GF-D8 (cell line): ENCODE measurements at regions not wholly inside any gene's neighbourhood (a gene's known extent, or its start where the extent isn't known, plus 50 kb on each side); places are given as distances from the start of the nearest gene placed in this dataset.
"Not testable (repeated sequence)": the region's sequence is repeated elsewhere in the genome, so short reads cannot be mapped to it uniquely, and the experiment has no call there.

Source experiments
- DNase-seq: peaks from one replicate; lab custom pipeline; 2025; lab: John Stamatoyannopoulos, UW

DNA sequence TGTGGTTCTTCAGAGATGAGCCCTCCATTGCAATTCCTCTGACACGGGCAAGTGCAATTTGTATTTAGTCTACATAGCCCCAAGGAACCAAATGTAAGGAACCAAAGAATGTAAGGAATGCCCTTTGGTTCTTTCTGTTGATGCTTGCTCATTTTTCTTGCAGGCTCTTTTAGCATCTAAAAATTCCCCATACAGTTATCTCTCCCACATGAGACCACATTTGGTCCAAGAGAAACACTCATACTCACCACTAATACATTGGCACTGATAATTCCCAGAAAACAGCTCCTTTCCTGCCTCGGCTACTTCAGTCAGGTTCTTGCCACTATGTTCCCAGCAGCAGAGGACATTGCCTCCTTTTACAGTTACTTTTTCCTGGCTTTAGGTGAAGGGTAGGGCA, 332.6 kb downstream of the AEBP2 start:
- DNase-seq = no peak

DNA sequence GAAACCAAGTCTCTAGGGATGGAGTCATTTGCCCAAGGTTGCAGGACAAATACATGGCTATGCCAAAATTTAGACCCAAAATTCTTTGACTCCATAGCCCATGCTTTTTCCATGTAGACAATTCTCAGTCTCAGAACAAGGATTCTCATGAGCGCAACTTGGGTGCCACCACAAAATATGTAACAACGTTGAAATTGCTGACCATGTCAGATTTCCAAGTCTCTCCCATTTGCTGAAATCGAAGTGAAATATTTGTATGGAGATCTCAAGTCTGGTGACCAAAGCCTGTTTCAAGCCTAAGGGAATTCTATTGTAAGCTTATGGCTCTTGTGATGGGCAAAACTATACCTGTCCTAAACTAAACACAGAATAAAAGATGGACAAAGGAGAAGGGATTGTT, 333.5 kb downstream of the AEBP2 start:
- no peak for DNase-seq

DNA sequence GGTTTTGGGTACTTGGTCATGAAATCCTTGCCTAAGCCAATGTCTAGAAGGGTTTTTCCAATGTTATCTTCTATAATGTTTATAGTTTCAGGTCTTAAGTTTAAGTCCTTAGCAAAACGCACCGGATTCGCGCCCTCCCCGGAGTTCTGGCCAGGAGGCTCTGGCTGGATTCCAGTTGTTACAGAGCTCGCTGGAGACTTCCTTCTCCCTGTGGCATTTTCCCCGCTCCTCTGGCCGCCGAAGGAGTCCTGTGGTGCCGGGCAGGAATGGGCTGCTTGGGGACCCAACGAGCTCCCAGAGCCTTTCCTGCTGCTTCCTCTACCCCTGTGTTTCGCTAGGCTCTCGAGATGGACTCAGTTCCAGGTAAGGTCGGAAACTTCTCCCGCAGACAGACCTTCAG, 335.9 kb downstream of the AEBP2 start:
- DNase-seq = no peak

DNA sequence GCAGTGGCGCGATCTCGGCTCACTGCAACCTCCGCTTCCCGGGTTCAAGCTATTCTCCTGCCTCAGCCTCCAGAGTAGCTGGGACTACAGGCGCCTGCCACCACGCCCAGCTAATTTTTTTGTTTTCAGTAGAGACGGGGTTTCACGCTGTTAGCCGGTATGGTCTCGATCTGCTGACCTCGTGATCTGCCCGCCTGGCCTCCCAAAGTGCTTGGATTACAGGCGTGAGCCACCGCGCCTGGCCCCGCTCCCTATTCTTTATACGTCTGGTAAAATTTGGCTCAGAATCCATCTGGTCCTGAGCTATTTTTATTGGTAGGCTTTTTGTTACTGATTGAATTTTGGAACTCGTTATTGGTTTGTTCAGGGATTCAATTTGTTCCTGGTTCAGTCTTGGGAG, 336.7 kb downstream of the AEBP2 start:
- DNase-seq = not testable (repeated sequence)

DNA sequence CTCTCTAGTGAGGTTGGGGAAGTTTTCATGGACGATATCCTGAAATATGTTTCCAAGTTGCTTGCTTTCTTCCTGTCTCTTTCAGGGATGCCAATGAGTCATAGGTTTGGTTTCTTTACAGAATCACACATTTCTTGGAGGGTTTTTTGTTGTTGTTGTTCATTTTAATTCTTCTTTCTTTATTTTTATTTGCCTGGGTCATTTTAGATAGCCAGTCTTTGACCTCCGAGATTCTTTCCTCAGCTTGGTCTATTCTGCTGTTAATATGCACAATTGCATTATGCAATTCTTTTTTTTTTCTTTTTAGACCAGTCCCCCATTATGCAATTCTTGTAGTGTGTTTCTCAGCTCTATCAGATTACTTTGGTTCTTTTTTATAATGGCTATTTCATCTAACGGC, 338.9 kb downstream of the AEBP2 start:
- no peak for DNase-seq

DNA sequence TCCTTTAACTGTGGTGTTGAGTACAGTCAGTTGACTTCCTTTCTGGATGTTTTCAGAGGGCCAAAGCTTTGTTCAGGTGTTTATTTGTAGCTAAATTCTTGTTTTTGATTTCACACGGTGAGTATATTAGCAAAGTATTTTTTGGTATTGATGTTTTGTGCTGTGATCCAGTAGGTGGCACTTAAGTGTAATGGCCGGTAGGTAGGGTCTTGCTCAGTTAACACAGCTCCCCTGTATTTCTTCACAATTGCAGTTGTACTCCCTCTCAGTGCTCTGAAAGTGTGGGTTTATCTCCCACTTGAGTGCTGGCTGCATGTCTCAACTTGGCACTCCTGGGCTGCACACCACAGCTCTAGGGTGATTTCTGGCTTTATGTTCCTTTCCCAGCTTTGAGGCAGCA, 339.5 kb downstream of the AEBP2 start:
- no peak for DNase-seq

DNA sequence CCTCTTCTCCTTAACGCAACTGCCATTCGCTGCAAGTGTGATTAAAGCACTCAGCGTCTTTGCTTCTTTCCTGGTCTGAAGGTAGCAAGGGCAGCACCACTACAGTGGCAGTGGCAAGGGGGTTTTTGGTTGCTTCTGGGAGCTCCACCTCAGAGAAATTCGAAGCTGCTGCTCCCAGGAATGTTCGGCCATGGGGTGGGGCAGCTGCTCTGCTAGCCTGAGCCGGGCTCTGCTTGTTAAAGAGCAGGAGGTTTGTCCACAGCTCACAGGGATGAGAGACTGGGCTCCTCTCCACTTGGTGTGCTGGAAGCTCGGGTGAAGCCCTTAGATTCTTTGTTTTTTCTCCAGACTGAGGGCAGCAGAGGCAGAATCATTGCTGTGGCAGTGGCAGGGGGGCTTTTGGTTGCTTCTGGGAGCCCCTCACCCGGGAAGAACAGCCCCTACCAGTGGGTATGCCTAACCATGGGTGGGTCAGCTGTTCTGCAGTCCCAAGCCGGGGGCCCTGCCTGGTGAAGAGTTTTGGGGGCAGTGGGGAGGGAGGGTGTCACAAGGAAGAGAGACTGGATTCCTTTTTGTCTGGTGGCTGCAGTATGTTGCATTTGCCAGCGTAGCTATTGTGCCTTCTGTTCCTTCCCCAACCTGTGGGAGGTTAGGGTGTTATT, 340.2 kb downstream of the AEBP2 start:
- DNase-seq = no peak

DNA sequence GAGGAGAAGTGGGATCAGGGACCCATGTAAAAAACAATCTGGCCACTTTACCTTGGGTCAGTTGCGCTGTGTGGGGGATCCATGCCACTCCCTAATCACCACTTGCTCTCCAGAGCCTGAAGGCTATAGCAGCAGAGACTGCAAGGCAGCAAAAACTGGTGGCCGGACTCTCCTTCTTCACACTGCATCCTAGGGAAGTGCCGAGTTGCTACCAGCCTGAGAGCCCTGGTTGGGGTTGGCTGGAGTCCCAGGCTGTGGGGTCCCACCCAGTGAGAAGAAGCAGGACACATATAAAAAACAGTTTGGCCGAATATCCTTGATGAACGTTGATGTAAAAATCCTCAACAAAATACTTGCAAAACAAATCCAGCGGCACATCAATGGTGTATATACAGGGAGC, 341.2 kb downstream of the AEBP2 start:
- no peak for DNase-seq

DNA sequence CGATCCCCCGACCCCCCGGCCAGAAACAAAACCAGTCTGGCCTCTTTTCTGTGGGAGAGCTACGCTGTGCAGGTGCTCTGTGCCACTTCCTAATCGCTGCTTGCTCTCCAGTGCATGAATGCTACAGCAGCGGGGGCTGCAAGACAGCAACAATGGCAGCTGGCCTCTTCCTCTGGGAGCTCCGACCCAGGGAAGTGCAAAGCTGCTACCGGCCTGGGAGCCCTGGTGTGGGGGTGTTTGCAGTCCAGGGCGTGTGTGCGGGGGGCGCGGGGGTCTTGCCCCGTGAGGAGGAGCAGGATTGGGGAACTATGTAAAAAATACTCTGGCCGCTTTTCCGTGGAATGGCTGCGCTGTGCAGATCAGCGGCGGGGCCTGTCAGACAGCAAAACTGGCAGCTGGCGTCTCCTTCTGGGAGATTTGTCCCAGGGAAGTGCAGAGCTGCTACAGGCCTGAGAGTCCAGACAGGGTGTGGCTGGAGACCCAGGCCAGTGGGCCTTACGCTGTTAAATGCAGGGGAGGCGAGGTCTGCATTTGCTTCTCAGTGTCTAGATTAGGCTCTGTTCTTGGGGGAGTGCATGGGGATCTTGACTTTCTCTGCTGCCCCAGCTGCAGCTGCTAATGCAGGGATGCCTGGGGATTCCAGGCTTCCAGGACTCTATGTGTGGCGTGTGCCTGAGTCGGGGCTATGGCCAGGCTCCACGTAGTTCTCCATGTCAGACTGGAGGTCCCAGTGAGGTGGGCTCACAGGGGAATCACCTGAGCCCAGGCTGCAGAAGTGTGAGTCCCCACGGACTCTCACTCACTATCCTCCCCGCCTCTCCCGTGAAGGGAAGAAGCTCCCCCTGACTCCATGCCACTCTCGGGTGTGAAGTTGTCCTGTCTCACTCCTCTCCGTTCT, 344.5 kb downstream of the AEBP2 start:
- no peak for DNase-seq

DNA sequence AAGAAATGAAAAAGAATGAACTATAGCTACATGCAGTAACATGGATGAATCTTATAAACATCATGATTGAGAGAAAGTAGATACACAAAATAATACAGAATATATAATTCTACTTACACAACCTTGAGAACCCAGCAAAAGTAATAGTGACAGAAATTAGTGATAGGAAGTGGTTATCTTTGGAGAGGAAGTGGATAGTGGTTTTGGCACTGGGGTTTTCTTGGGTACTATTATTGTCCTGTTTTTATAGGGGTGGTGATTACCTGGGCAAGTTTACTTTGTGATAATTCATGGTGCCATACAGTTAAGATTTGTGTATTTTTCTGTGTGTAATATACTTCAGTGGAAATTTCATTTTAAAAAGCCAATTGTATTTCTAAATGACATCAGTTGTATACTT, 352.7 kb downstream of the AEBP2 start:
- DNase-seq = no peak

DNA sequence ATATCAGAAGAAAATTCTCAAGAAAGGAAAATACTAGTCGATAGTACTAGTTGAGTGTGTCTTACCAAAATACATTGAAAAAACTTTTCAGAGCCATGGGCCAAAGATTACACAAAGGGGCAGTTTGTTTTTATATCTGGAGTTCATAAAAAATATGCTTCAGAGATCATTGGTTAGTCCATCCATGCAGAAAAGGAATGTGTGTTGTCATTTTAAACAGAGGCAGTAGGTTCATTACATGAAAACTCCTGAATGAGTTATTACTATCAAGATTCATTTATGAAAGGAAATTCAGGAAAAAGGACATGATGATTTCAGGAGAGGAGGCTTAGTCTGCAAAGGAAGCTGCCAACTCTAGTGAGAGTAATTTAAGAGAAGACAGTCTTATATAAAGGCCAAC, 354.8 kb downstream of the AEBP2 start:
- DNase-seq = no peak

DNA sequence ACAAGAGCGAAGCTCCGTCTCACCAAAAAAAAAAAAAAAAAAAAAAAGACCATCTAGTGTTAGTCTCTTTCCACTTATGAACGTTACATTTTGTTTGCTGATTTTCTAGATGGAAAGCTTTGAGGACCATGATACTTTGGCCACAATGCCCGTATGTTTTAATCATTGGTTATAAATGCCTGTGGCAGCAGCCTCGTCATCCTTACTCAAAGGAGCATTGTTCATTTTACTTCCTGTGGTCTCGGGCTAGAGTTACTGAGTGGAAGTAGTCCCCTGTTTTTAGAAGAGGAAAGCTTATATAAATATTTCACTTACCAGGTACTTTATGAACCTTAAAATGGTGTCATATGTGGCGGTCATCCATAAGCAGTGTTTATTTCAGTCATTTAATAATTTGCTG, 359.9 kb downstream of the AEBP2 start:
- DNase-seq = no peak

DNA sequence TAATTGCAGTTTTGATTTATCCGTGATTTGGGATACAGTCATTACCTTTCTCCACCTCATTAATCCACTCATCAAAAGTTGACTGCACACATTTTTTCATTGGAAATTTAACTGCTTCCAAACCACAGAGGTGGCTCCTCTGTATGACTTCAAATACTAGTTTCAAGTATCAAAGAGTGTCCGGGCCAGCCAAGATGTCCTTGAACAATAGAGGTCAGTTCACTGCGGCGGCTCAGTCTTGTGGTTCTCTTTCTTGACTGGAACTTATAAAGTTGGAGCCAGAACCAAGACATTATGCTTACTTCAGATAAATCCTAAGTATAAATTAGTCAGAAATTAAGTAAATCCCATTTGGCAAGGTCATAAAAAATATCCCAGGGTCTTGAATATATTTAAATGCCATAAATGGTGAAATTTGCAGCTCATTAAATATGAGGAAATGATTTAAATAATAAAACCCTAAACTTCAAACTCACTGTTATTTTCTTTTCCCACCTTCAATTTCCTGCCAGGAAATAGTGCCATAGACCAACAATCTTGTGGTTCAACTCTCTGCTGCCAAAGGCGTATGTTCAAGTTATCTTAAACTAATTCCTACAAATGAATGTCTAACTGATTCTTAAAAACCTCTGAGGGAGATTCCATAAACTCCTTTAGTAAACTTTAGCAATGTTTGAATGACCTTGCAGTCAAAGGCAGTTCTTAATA, 360.8 kb downstream of the AEBP2 start:
- DNase-seq = no peak

DNA sequence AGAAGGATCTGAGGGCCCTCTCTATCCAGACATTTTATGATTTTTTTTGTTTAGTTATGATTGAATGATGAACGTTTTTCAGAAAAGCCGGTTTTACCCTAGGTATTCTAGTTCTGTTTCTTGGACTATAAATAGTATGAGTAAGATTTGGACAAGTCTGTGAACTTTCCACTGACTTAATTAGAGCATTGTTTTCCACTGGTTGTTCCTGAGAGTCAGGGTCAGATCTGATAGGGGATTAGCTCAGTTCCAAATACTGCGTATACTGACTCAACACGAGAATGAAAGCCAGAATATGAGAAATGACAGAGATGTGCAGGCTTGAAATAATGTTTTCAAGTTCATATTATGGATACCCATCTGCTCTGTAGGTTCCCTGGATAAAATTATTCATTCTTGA, 361.6 kb downstream of the AEBP2 start:
- no peak for DNase-seq

DNA sequence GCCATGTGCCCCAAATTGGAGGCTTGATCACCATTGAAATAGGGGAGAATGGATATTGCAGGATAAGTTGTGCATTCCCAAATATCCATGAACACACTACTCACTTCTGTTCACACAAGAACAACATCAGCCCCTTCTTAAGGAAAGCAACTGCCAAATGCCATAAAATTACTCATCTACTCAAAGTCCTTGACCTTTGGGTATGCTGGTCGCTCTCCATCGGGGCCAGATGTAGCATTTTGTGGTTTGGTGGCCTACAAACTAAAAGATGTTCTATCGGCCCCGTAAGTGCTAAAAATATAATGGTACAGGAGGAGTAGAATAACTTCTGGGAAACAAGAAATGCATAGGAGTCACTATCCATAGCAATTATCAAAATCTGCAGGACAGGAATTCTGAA, 362.6 kb downstream of the AEBP2 start:
- DNase-seq = no peak

DNA sequence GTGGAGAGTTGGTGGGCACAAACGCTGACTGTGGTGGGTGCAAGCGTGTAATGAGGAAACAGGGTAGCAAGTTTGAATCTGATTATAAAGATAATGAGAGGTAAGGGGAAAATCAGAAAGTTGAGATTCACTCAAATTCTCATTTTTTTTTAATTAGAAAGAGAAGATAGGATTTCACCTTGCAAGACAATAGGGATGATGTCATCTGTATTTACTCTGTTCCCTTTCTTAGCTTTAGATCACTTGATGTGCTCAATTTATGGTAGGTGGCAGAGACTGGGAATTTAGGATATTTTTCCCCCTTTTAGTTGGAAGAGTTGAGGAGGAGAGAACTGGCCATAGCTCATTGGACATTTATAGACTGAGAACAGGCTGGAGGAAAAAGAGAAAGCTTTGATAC, 363.6 kb downstream of the AEBP2 start:
- DNase-seq = no peak

DNA sequence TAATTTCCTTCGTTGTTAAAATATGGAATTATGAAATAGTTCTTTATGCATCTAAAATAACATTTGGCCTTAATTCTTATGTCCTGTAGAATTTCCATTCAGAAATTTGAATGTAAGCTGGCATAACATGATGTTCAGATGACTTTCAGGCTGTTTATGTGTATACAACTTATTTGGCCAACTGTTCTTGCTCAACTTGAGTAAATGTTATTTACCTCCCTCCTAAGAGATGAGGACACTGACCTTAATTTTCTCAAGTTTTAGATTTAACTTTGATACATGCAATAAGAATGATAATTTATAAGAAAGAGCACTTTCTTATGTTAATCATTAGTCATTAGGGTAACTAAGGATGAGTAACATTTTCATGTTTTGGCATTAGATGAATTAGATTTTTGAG, 365.4 kb downstream of the AEBP2 start:
- DNase-seq = no peak

DNA sequence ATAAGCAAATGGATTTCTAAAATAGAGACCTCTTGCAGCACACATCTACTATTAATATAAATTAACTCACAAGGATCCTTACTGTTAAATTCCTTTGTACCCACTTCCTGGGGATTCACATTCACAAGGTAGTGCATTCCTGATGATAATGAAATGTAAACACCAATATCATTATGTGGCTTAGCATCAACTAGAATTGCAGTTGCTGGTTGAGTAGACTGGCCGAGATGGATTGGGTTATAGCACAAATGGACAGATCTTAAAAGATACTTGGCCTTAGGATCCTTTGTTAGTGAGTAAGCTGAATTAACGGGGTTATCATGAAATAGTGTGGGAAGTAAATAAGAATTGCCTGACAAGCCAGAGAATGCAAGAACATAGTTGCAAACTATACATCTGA, 369.1 kb downstream of the AEBP2 start:
- no peak for DNase-seq

DNA sequence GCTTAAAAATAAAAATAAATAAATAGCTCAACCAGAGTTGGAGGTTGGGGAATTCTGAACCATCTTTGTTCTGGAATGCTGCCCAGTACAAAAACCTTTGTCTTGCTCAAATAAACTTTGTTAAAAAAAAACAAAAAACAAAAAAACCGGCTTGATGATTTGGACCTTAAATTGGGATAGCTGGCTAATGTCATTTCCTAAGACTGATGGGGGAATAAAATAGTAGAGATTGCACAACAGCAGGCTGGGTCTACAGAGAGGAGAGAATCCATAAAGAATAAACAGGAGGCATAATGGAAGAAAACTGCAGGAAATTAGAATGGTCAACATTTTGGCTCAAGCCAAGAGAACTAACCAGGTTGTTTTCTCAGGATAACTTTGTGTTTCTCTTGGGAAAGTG, 370.9 kb downstream of the AEBP2 start:
- no peak for DNase-seq

DNA sequence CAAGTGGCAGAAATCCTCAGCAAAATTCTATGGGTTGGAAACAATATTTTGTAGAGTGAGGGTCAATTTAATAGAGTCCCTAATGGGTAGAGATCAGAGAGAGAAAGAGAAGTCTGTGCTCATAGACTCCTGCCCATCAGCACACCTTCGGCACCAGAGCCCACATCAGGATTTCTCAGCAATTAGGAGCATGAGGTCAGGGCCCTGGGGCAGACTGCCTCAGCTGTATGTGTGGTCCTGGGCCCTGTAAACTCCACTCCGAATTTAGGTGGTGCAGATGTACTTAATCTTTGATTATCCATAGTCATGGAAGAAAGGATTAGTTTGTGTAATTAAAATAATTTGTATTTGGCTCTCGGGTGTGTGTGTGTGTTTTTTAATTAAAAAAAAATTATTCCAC, 372.6 kb downstream of the AEBP2 start:
- no peak for DNase-seq

DNA sequence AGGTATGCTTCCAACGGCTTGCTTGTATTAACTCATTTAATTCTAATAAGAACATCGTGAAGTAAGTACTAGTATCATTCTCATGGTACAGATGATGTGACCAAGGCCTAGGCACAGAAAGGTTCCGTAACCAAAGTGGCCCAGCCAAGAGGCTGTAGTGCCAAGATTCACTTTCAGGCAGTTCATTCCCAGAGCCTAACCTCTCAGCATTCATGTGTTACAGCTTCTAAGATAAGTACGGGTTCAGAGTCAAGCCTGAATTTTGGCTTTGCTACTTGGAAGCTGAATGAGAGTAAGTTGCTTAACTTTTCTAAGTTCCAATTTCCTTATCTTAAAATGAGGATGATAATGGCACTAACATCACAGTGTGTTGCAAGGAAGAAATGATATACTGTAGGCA, 379.9 kb downstream of the AEBP2 start:
- DNase-seq = no peak

DNA sequence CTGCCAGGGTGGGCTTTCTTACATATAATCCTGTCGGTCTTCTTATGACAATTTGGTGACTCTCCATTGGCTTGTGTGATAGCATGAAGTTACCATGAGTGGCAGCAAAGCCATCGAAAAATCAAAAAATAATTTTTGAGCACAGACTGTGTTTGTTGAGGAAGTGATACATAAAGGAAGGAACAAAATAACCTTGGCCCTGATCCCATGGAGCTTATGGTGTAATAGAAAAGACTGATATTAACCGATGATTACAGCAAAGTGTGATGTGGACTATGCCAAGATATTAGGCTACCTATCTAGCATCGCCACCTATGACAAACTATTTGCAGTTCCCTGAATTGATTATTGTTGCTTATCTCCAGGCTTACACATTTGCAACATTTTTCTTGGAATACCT, 383.2 kb downstream of the AEBP2 start:
- no peak for DNase-seq

DNA sequence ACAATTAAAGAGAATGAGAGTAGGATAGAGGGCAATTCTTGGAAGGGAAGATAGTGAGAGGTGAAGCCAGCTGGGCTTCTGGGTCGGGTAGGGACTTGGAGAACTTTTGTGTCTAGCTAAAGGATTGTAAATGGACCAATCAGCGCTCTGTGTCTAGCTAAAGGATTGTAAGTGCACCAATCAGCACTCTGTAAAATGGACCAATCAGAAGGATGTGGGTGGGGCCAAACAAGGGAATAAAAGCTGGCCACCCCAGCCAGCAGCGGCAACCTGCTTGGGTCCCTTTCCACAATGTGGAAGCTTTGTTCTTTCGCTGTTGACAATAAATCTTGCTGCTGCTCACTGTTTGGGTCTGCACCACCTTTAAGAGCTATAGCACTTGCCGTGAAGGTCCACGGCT, 384.0 kb downstream of the AEBP2 start:
- not testable (repeated sequence) for DNase-seq
